Endothelial cell of umbilical vein (primary cell): ENCODE measurements at regions not wholly inside any gene's neighbourhood (a gene's known extent, or its start where the extent isn't known, plus 50 kb on each side); places are given as distances from the start of the nearest gene placed in this dataset.

ENCODE experiments used
- BruUV-seq: library from RNA; stranded (reverse); fragments of 400-500 nt; replicated peaks from 2 replicates; lab custom pipeline; 2021; lab: Mats Ljungman, UMichigan
- CTCF ChIA-PET: fragments of 300-600, 350-600 bp; sonication (Branson Sonifier 250); formaldehyde crosslinking; loops from one replicate; lab custom pipeline; 2021; ENCODE audit warnings: antibody characterized with exemption, inconsistent platforms; lab: Charles Lee
- POLR2A ChIA-PET: fragments of 300-600, 350-600 bp; sonication (Branson Sonifier 250); formaldehyde crosslinking; loops from one replicate; lab custom pipeline; 2021; ENCODE audit warnings: antibody characterized with exemption, inconsistent platforms; lab: Charles Lee
- DNase-seq: peaks from one replicate; pipeline ENCODE4 v3.0.0-alpha.2; 2011; ENCODE audit warnings: low read depth, low spot score
- FAIRE-seq: peaks from 2 replicates; lab custom pipeline; 2011; peaks lifted over from hg19 to GRCh38; lab: Jason Lieb, UNC
- H2AFZ ChIP-seq: 2 replicates; pipeline ENCODE4 v1.6.0; 2012; ENCODE audit warnings: low read depth, low read length, control low read depth, inconsistent platforms
- H3K27ac ChIP-seq: 2 replicates; pipeline ENCODE4 v1.5.1; 2011; ENCODE audit warnings: low read depth, mild to moderate bottlenecking, control low read depth, low read length, moderate library complexity; ENCODE audit not compliant: insufficient read depth
- H3K27me3 ChIP-seq, 2 experiments: 2 replicates each; pipeline versions ENCODE4 v1.6.0 to v1.6.1; 2011; ENCODE audit warnings: low read length in 2 of 2, mixed read lengths in 1 of 2; ENCODE audit not compliant: control insufficient read depth in 2 of 2, insufficient read depth in 2 of 2
- H3K36me3 ChIP-seq, 2 experiments: 2 replicates in 1 of 2; 3 replicates in 1 of 2; pipeline ENCODE4 v1.5.1; 2011; ENCODE audit warnings: low read length in 2 of 2, mild to moderate bottlenecking in 1 of 2, moderate library complexity in 1 of 2; ENCODE audit not compliant: control insufficient read depth in 2 of 2, insufficient read depth in 2 of 2; ENCODE audit errors: extremely low read depth in 1 of 2
- H3K4me1 ChIP-seq: 3 replicates; pipeline ENCODE4 v1.5.1; 2011; ENCODE audit warnings: mild to moderate bottlenecking, low read length; ENCODE audit not compliant: control insufficient read depth, insufficient read depth; ENCODE audit errors: extremely low read depth
- H3K4me2 ChIP-seq: 2 replicates; pipeline ENCODE4 v1.6.1; 2011; ENCODE audit warnings: low read length, control low read depth, mixed read lengths; ENCODE audit not compliant: insufficient read depth
- H3K4me3 ChIP-seq, 3 experiments: fragments of 200-600 bp in 1 of 3; sonication (generic), shearing (Covaris generic) in 1 of 3; replicated peaks in 1 of 3; 2 replicates each; pipeline ENCODE4 v1.5.1; 2011 to 2016; ENCODE audit warnings: control low read depth in 3 of 3, low read length in 3 of 3, mild to moderate bottlenecking in 2 of 3, inconsistent platforms in 1 of 3, low read depth in 1 of 3, moderate library complexity in 1 of 3; ENCODE audit not compliant: insufficient read depth in 1 of 3
- H3K79me2 ChIP-seq: 2 replicates; pipeline ENCODE4 v1.6.0; 2012; ENCODE audit warnings: low read length, inconsistent platforms; ENCODE audit not compliant: control insufficient read depth, insufficient read depth
- H3K9ac ChIP-seq: replicated peaks from 2 replicates; pipeline ENCODE3; 2011; ENCODE audit warnings: low read length, control low read depth; ENCODE audit not compliant: insufficient read depth; ENCODE audit errors: extremely low read depth
- H3K9me1 ChIP-seq: replicated peaks from 3 replicates; pipeline ENCODE4 v1.6.0; 2011; ENCODE audit warnings: mild to moderate bottlenecking, low read length; ENCODE audit not compliant: control insufficient read depth, insufficient read depth; ENCODE audit errors: extremely low read depth
- H3K9me3 ChIP-seq: replicated peaks from 2 replicates; pipeline ENCODE4 v1.5.1; 2012; ENCODE audit warnings: low read length, inconsistent platforms; ENCODE audit not compliant: control insufficient read depth, insufficient read depth
- H4K20me1 ChIP-seq: replicated peaks from 2 replicates; pipeline ENCODE3; 2011; ENCODE audit warnings: mild to moderate bottlenecking, low read length; ENCODE audit not compliant: control insufficient read depth, insufficient read depth; ENCODE audit errors: extremely low read depth
- EZH2 ChIP-seq: IDR thresholded peaks from 2 replicates; pipeline ENCODE4 v1.6.1; 2012; ENCODE audit warnings: borderline replicate concordance, low read depth, mild to moderate bottlenecking, moderate library complexity, low read length, inconsistent platforms; ENCODE audit not compliant: severe bottlenecking
- FOS ChIP-seq: IDR thresholded peaks from 2 replicates; pipeline ENCODE4 v1.6.1; 2011; ENCODE audit warnings: mild to moderate bottlenecking, low read length, moderate library complexity, borderline replicate concordance; ENCODE audit not compliant: insufficient read depth
- GATA2 ChIP-seq: IDR thresholded peaks from 2 replicates; pipeline ENCODE4 v1.7.0; 2011; ENCODE audit warnings: low read depth, mild to moderate bottlenecking, moderate library complexity, mixed read lengths, low read length; ENCODE audit not compliant: insufficient read length, insufficient read depth
- JUN ChIP-seq: IDR thresholded peaks from 2 replicates; pipeline ENCODE4 v1.6.1; 2011; ENCODE audit warnings: borderline replicate concordance, low read depth; ENCODE audit not compliant: insufficient read length, insufficient read depth
- MYC ChIP-seq: IDR thresholded peaks from one replicate; pipeline ENCODE4 v1.6.1; 2011; ENCODE audit warnings: mild to moderate bottlenecking, low read depth, low read length
- POLR2A ChIP-seq: IDR thresholded peaks from 2 replicates; pipeline ENCODE4 v1.6.1; 2012; ENCODE audit warnings: low read depth, mild to moderate bottlenecking, control low read depth, low read length
- POLR2AphosphoS5 ChIP-seq: IDR thresholded peaks from 2 replicates; pipeline ENCODE4 v1.6.1; 2012; ENCODE audit warnings: low read depth, mild to moderate bottlenecking, control low read depth, low read length, moderate library complexity; ENCODE audit not compliant: insufficient read depth
- dilution Hi-C: fragments of 300-500 bp; cut with MboI; formaldehyde crosslinking; loops from one replicate; pipeline ENCODE4 v1.15.0; 2019; ENCODE audit warnings: low sequenced_read_pairs; ENCODE audit not compliant: extremely low pct_ligation_motif_present
- intact Hi-C: fragments of 100-400 bp; cut with micrococcal nuclease; formaldehyde crosslinking; loops from one replicate; pipeline ENCODE4 v1.10.0; 2022
- TF ChIP-seq, protein P1 (sequence below): IDR thresholded peaks from 2 replicates; pipeline ENCODE4 v1.6.1; 2011; ENCODE audit not compliant: insufficient read depth, insufficient read length
- TF ChIP-seq, protein P2 (sequence below), 2 donors: IDR thresholded peaks; 1 replicate in 1 of 2; 2 replicates in 1 of 2; pipeline ENCODE4 v1.5.1; 2011; ENCODE audit warnings: low read length in 2 of 2, mild to moderate bottlenecking in 2 of 2, moderate library complexity in 2 of 2, control low read depth in 1 of 2, inconsistent platforms in 1 of 2, low read depth in 1 of 2; ENCODE audit not compliant: insufficient read depth in 1 of 2; ENCODE audit errors: extremely low read depth in 1 of 2

DNA sequence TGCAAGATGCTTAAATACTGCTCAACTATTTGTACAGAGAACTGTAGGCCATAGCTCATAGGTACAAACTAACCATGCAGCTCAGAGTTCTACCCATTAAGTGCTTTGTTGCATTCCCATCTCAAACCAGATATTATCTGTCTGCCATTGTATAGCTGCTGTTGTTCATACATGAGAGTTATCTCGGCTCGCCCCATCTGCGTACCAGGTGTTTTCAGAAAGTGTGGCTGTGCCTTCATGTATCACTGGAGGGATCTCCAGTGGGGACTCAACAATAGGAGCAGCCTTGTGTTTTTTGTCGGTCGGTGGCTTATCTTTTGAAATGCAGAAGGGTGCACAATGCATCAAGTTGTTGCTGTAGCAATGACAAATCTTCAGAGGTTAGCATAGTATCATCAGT, 678.3 kb downstream of the RERGL start:
- Histone ChIP-seq H3K79me2 (no peaks in the 10 kb centered on the region), H3K9me3 (no peaks in the 10 kb centered on the region), H2AFZ (no peak overlapping the region), H3K27ac (no peak overlapping the region), H3K9ac (no peak overlapping the region), H3K4me3 (no peak overlapping the region), H3K4me2 (no peak overlapping the region), H3K9me1 (no peaks in the 10 kb centered on the region), H4K20me1 (no peaks in the 10 kb centered on the region), H3K36me3 (no peaks in the 10 kb centered on the region), H3K27me3 (no peaks in the 10 kb centered on the region), H3K4me1 (no peaks in the 10 kb centered on the region)
- no TSS peak for BruUV-seq
- dilution Hi-C loops: no loop called here
- POLR2A ChIA-PET: no interaction called here
- CTCF ChIA-PET: no interaction called here
- DNase-seq: no peak
- TF ChIP-seq, protein P1, sequence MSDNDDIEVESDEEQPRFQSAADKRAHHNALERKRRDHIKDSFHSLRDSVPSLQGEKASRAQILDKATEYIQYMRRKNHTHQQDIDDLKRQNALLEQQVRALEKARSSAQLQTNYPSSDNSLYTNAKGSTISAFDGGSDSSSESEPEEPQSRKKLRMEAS: no peak
- TF ChIP-seq POLR2AphosphoS5: no peak
- TF ChIP-seq MYC: no peak
- TF ChIP-seq GATA2: no peak
- TF ChIP-seq FOS: no peak
- no peak for TF ChIP-seq EZH2
- no peak for TF ChIP-seq POLR2A
- TF ChIP-seq JUN: no peak
- TF ChIP-seq, protein P2, sequence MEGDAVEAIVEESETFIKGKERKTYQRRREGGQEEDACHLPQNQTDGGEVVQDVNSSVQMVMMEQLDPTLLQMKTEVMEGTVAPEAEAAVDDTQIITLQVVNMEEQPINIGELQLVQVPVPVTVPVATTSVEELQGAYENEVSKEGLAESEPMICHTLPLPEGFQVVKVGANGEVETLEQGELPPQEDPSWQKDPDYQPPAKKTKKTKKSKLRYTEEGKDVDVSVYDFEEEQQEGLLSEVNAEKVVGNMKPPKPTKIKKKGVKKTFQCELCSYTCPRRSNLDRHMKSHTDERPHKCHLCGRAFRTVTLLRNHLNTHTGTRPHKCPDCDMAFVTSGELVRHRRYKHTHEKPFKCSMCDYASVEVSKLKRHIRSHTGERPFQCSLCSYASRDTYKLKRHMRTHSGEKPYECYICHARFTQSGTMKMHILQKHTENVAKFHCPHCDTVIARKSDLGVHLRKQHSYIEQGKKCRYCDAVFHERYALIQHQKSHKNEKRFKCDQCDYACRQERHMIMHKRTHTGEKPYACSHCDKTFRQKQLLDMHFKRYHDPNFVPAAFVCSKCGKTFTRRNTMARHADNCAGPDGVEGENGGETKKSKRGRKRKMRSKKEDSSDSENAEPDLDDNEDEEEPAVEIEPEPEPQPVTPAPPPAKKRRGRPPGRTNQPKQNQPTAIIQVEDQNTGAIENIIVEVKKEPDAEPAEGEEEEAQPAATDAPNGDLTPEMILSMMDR (IDR thresholded peaks at IDR 0.05; ENCODE audit: extremely low read depth in 1 of 2, insufficient read depth in 1 of 2, low read depth in 1 of 2, low read length in 2 of 2): no peak
- intact Hi-C loops: no loop called here
- no peak for FAIRE-seq
